CD4-positive, alpha-beta memory T cell (primary cell): ENCODE measurements at regions not wholly inside any gene's neighbourhood (a gene's known extent, or its start where the extent isn't known, plus 50 kb on each side); places are given as distances from the start of the nearest gene placed in this dataset.
"Not testable (repeated sequence)": the region's sequence is repeated elsewhere in the genome, so short reads cannot be mapped to it uniquely, and the experiment has no call there.

Experiments used
- CTCF ChIA-PET: fragments of 350-600 bp; sonication (Branson Sonifier 250); formaldehyde crosslinking; loops from one replicate; lab custom pipeline; 2021; ENCODE audit warnings: inconsistent platforms; ENCODE audit not compliant: partially characterized antibody; lab: Charles Lee
- POLR2A ChIA-PET: fragments of 350-600 bp; sonication (Branson Sonifier 250); formaldehyde crosslinking; loops from one replicate; lab custom pipeline; 2021; ENCODE audit not compliant: partially characterized antibody; lab: Charles Lee
- DNase-seq, 5 donors: peaks; one replicate each; pipeline versions ENCODE4 v3.0.0 to v3.0.0-alpha.2; 2020 to 2022; ENCODE audit warnings: mixed read lengths in 1 of 5
- H3K27ac ChIP-seq: one replicate; pipeline ENCODE4 v1.7.0; 2013; ENCODE audit warnings: low read depth, low read length
- H3K27me3 ChIP-seq: 2 replicates; pipeline ENCODE4 v1.7.0; 2013; ENCODE audit warnings: mild to moderate bottlenecking, low read length, moderate library complexity; ENCODE audit not compliant: insufficient read depth
- H3K36me3 ChIP-seq: 2 replicates; pipeline ENCODE4 v1.7.0; 2013; ENCODE audit warnings: mild to moderate bottlenecking, low read length, moderate library complexity; ENCODE audit not compliant: insufficient read depth
- H3K4me1 ChIP-seq: 2 replicates; pipeline ENCODE4 v1.7.0; 2013; ENCODE audit warnings: mild to moderate bottlenecking, low read length, moderate library complexity; ENCODE audit not compliant: insufficient read depth
- H3K4me3 ChIP-seq, 2 donors: one replicate each; pipeline ENCODE4 v1.7.0; 2013; ENCODE audit warnings: low read length in 2 of 2, mild to moderate bottlenecking in 1 of 2
- H3K9me3 ChIP-seq, 2 donors: one replicate each; pipeline ENCODE4 v1.7.0; 2013; ENCODE audit warnings: low read length in 2 of 2, control low read depth in 1 of 2; ENCODE audit not compliant: control insufficient read depth in 1 of 2
- H3K27ac Mint-ChIP-seq, 7 donors: one replicate each; pipeline ENCODE4 v1.8.0; 2020 to 2021; ENCODE audit warnings: mixed read lengths in 7 of 7, mild to moderate bottlenecking in 6 of 7, inconsistent platforms in 3 of 7, moderate library complexity in 3 of 7
- H3K27me3 Mint-ChIP-seq, 2 donors: one replicate each; pipeline ENCODE4 v1.8.0; 2020 to 2021; ENCODE audit warnings: mixed read lengths in 2 of 2
- H3K36me3 Mint-ChIP-seq, 2 donors: one replicate each; pipeline ENCODE4 v1.8.0; 2020 to 2021; ENCODE audit warnings: mixed read lengths in 2 of 2, inconsistent platforms in 1 of 2, mild to moderate bottlenecking in 1 of 2
- H3K4me1 Mint-ChIP-seq, 4 donors: one replicate each; pipeline ENCODE4 v1.8.0; 2020 to 2021; ENCODE audit warnings: mixed read lengths in 4 of 4, mild to moderate bottlenecking in 1 of 4
- H3K4me3 Mint-ChIP-seq, 8 donors: one replicate each; pipeline ENCODE4 v1.8.0; 2020 to 2021; ENCODE audit warnings: mixed read lengths in 8 of 8, mild to moderate bottlenecking in 7 of 8, moderate library complexity in 6 of 8, inconsistent platforms in 3 of 8
- H3K9me3 Mint-ChIP-seq, 8 donors: one replicate each; pipeline ENCODE4 v1.8.0; 2020 to 2021; ENCODE audit warnings: mixed read lengths in 8 of 8, mild to moderate bottlenecking in 5 of 8, inconsistent platforms in 3 of 8, moderate library complexity in 1 of 8
- intact Hi-C: fragments of 100-400 bp; cut with micrococcal nuclease; formaldehyde crosslinking; loops from one replicate; pipeline ENCODE4 v1.15.1; 2023

GRCh38 chr11:116687458-116688201, 85.2 kb downstream of the BUD13 start:
- H3K27ac ChIP-seq, result no peak overlapping the region
- H3K9me3 ChIP-seq, result no peaks in the 10 kb centered on the region
- Mint-ChIP-seq H3K4me1 (no peaks in the 10 kb centered on the region), H3K27ac (no peak overlapping the region), H3K4me3 (no peak overlapping the region), H3K9me3 (peaks cover 0 to 9% (median 1%) of the 10 kb centered on the region in 8 donors), H3K36me3 (no peaks in the 10 kb centered on the region), H3K27me3 (peaks cover 2 to 18% of the 10 kb centered on the region in 2 donors)
- no peak for DNase-seq
- CTCF ChIA-PET, result no interaction called here
- no peaks in the 10 kb centered on the region for H3K27me3 ChIP-seq
- H3K4me3 ChIP-seq, result no peak overlapping the region
- intact Hi-C loops, result no loop called here
- H3K36me3 ChIP-seq, result no peaks in the 10 kb centered on the region
- no peaks in the 10 kb centered on the region for H3K4me1 ChIP-seq
- POLR2A ChIA-PET, result no interaction called here

- intact Hi-C loops, result no loop called here
- CTCF ChIA-PET, result no interaction called here
These were observed 85.9 kb downstream of the BUD13 start for GRCh38 chr11:116686866-116687265.

GRCh38 chr11:116683982-116684381, 88.8 kb downstream of the BUD13 start:
- H3K36me3 Mint-ChIP-seq, result no peaks in the 10 kb centered on the region
- intact Hi-C loops, result no loop called here

More at GRCh38 chr11:116686866-116687265, 85.9 kb downstream of the BUD13 start:
- Histone ChIP-seq H3K9me3 (no peaks in the 10 kb centered on the region), H3K4me3 (no peak overlapping the region), H3K4me1 (no peaks in the 10 kb centered on the region), H3K27ac (no peak overlapping the region), H3K27me3 (no peaks in the 10 kb centered on the region), H3K36me3 (no peaks in the 10 kb centered on the region)
- no peaks in the 10 kb centered on the region for H3K36me3 Mint-ChIP-seq
- H3K9me3 Mint-ChIP-seq, result peaks cover 0 to 9% (median 1%) of the 10 kb centered on the region in 8 donors
- H3K27ac Mint-ChIP-seq, result no peak overlapping the region
- H3K4me1 Mint-ChIP-seq, result no peaks in the 10 kb centered on the region
- no peak for DNase-seq
- POLR2A ChIA-PET, result no interaction called here
- H3K27me3 Mint-ChIP-seq, result peaks cover 2 to 18% of the 10 kb centered on the region in 2 donors
- no peak overlapping the region for H3K4me3 Mint-ChIP-seq

GRCh38 chr11:116680349-116681125, 92.2 kb downstream of the BUD13 start:
- H3K27me3 Mint-ChIP-seq, result peaks cover 8 to 19% of the 10 kb centered on the region in 2 donors
- no peak overlapping the region for H3K4me3 Mint-ChIP-seq
- H3K36me3 Mint-ChIP-seq, result no peaks in the 10 kb centered on the region
- H3K36me3 ChIP-seq, result no peaks in the 10 kb centered on the region
- H3K9me3 Mint-ChIP-seq, result peaks cover 0 to 15% (median 6%) of the 10 kb centered on the region in 8 donors
- H3K27me3 ChIP-seq, result no peaks in the 10 kb centered on the region
- ChIA-PET POLR2A (no interaction called here), CTCF (interaction anchor here (1.8 kb wide), 1 partner anchor 11 kb away, joined by 4 read pairs; no protein-coding TSS in a partner anchor)
- H3K4me3 ChIP-seq, result no peak overlapping the region
- peaks cover 0 to 5% of the 10 kb centered on the region in 2 donors for H3K9me3 ChIP-seq
- no peak overlapping the region for H3K27ac Mint-ChIP-seq
- H3K27ac ChIP-seq, result no peak overlapping the region
- intact Hi-C loops, result no loop called here
- no peak for DNase-seq
- H3K4me1 ChIP-seq, result no peaks in the 10 kb centered on the region
- no peaks in the 10 kb centered on the region for H3K4me1 Mint-ChIP-seq

More at GRCh38 chr11:116683982-116684381, 88.8 kb downstream of the BUD13 start:
- Histone ChIP-seq H3K27me3 (no peaks in the 10 kb centered on the region), H3K9me3 (no peaks in the 10 kb centered on the region), H3K4me1 (no peaks in the 10 kb centered on the region), H3K27ac (no peak overlapping the region), H3K4me3 (no peak overlapping the region), H3K36me3 (no peaks in the 10 kb centered on the region)
- H3K27me3 Mint-ChIP-seq, result peaks cover 7 to 22% of the 10 kb centered on the region in 2 donors
- H3K4me3 Mint-ChIP-seq, result no peak overlapping the region
- no peak for DNase-seq
- CTCF ChIA-PET, result interaction anchor here (1.7 kb wide), 1 partner anchor 8 kb away, joined by 12 read pairs; no protein-coding TSS in a partner anchor
- H3K9me3 Mint-ChIP-seq, result peaks cover 0 to 9% (median 1%) of the 10 kb centered on the region in 8 donors
- no peak overlapping the region for H3K27ac Mint-ChIP-seq
- H3K4me1 Mint-ChIP-seq, result no peaks in the 10 kb centered on the region
- POLR2A ChIA-PET, result no interaction called here

GRCh38 chr11:116678887-116679286, 93.9 kb downstream of the BUD13 start:
- CTCF ChIA-PET, result no interaction called here

GRCh38 chr11:116667318-116667717, 105.5 kb downstream of the BUD13 start:
- H3K4me1 Mint-ChIP-seq, H3K9me3 ChIP-seq, POLR2A ChIA-PET, H3K4me3 Mint-ChIP-seq, H3K36me3 ChIP-seq, DNase-seq, intact Hi-C loops, H3K27ac ChIP-seq, H3K4me1 ChIP-seq, H3K27ac Mint-ChIP-seq, H3K4me3 ChIP-seq, CTCF ChIA-PET, H3K27me3 ChIP-seq: not testable (repeated sequence)
- H3K27me3 Mint-ChIP-seq, result peaks cover 23 to 35% of the 10 kb centered on the region in 2 donors
- peaks cover 4 to 11% of the 10 kb centered on the region in 2 donors for H3K36me3 Mint-ChIP-seq
- peaks cover 11 to 49% (median 37%) of the 10 kb centered on the region in 8 donors for H3K9me3 Mint-ChIP-seq

More at GRCh38 chr11:116678887-116679286, 93.9 kb downstream of the BUD13 start:
- H3K4me1 Mint-ChIP-seq, result no peaks in the 10 kb centered on the region
- peaks cover under 1 to 17% (median 11%) of the 10 kb centered on the region in 8 donors for H3K9me3 Mint-ChIP-seq
- intact Hi-C loops, result no loop called here
- H3K27ac ChIP-seq, result no peak overlapping the region
- no peaks in the 10 kb centered on the region for H3K27me3 ChIP-seq
- H3K27ac Mint-ChIP-seq, result no peak overlapping the region
- peaks cover 0 to 5% of the 10 kb centered on the region in 2 donors for H3K9me3 ChIP-seq
- H3K4me1 ChIP-seq, result no peaks in the 10 kb centered on the region
- H3K4me3 ChIP-seq, result no peak overlapping the region
- POLR2A ChIA-PET, result no interaction called here
- peaks cover 8 to 13% of the 10 kb centered on the region in 2 donors for H3K27me3 Mint-ChIP-seq
- H3K36me3 ChIP-seq, result no peaks in the 10 kb centered on the region
- no peak for DNase-seq
- no peaks in the 10 kb centered on the region for H3K36me3 Mint-ChIP-seq
- no peak overlapping the region for H3K4me3 Mint-ChIP-seq

- H3K27ac ChIP-seq, H3K4me3 ChIP-seq, CTCF ChIA-PET, intact Hi-C loops, H3K4me3 Mint-ChIP-seq, POLR2A ChIA-PET, H3K27me3 ChIP-seq, H3K9me3 ChIP-seq, H3K4me1 Mint-ChIP-seq, DNase-seq, H3K4me1 ChIP-seq, H3K27ac Mint-ChIP-seq, H3K36me3 ChIP-seq: not testable (repeated sequence)
- H3K27me3 Mint-ChIP-seq, result peaks cover 27 to 39% of the 10 kb centered on the region in 2 donors
- H3K9me3 Mint-ChIP-seq, result peaks cover 11 to 50% (median 37%) of the 10 kb centered on the region in 8 donors
- peaks cover 4 to 11% of the 10 kb centered on the region in 2 donors for H3K36me3 Mint-ChIP-seq
These were observed 106.0 kb downstream of the BUD13 start for GRCh38 chr11:116666673-116667249.
